H1 (cell line): ENCODE measurements at regions not wholly inside any gene's neighbourhood (a gene's known extent, or its start where the extent isn't known, plus 50 kb on each side); places are given as distances from the start of the nearest gene placed in this dataset.

Source experiments
- CTCF ChIA-PET: fragments of 300-600 bp; sonication (Branson Sonifier 250); formaldehyde crosslinking; loops from one replicate; lab custom pipeline; 2021; ENCODE audit not compliant: partially characterized antibody; lab: Charles Lee
- POLR2A ChIA-PET: fragments of 300-600 bp; sonication (Branson Sonifier 250); formaldehyde crosslinking; loops from one replicate; lab custom pipeline; 2021; ENCODE audit warnings: inconsistent platforms; ENCODE audit not compliant: partially characterized antibody; lab: Charles Lee
- DNase-seq, 2 experiments: peaks; one replicate each; pipeline versions ENCODE4 v3.0.0 to v3.0.0-alpha.2; 2010 to 2022; ENCODE audit warnings: low spot score in 2 of 2, low read depth in 1 of 2, mixed read lengths in 1 of 2
- FAIRE-seq: peaks from 2 replicates; lab custom pipeline; 2011; peaks lifted over from hg19 to GRCh38; lab: Jason Lieb, UNC
- H2AFZ ChIP-seq: 2 replicates; pipeline ENCODE4 v1.8.1; 2012; ENCODE audit warnings: low read length, inconsistent platforms
- H2AK5ac ChIP-seq: 2 replicates; pipeline ENCODE4 v1.6.1; 2013; ENCODE audit warnings: low read depth, low read length
- H2BK120ac ChIP-seq: replicated peaks from 2 replicates; pipeline ENCODE3; 2013; ENCODE audit warnings: low read depth, low read length, inconsistent platforms
- H2BK12ac ChIP-seq: 2 replicates; pipeline ENCODE4 v1.6.1; 2013; ENCODE audit warnings: low read depth, low read length
- H2BK15ac ChIP-seq: 2 replicates; pipeline ENCODE4 v1.6.1; 2013; ENCODE audit warnings: low read length
- H2BK20ac ChIP-seq: 2 replicates; pipeline ENCODE4 v1.6.1; 2013; ENCODE audit warnings: low read length
- H2BK5ac ChIP-seq: 2 replicates; pipeline ENCODE4 v1.6.1; 2013; ENCODE audit warnings: low read depth, low read length
- H3K14ac ChIP-seq: 2 replicates; pipeline ENCODE4 v1.6.1; 2013; ENCODE audit warnings: inconsistent platforms; ENCODE audit not compliant: insufficient read length
- H3K18ac ChIP-seq: 2 replicates; pipeline ENCODE4 v1.6.1; 2013; ENCODE audit warnings: low read length; ENCODE audit errors: extremely low read depth
- H3K23ac ChIP-seq: 2 replicates; pipeline ENCODE4 v1.6.1; 2013; ENCODE audit warnings: inconsistent platforms; ENCODE audit not compliant: insufficient read length
- H3K23me2 ChIP-seq: 2 replicates; pipeline ENCODE4 v1.6.1; 2013; ENCODE audit warnings: low read depth, low read length
- H3K27ac ChIP-seq: 2 replicates; pipeline ENCODE4 v1.6.1; 2011; ENCODE audit warnings: low read depth, low read length, inconsistent platforms
- H3K27me3 ChIP-seq, 4 experiments: replicated peaks in 1 of 4; 1 replicate in 1 of 4; 2 replicates in 3 of 4; pipeline versions ENCODE4 v1.6.1 to v1.8.1; 2011 to 2013; ENCODE audit warnings: low read length in 3 of 4, mild to moderate bottlenecking in 3 of 4, inconsistent platforms in 2 of 4, mixed read lengths in 2 of 4, moderate library complexity in 1 of 4; ENCODE audit not compliant: control insufficient read depth in 3 of 4, insufficient read depth in 3 of 4; ENCODE audit errors: extremely low read depth in 1 of 4
- H3K36me3 ChIP-seq, 4 experiments: 2 replicates each; pipeline versions ENCODE4 v1.6.1 to v1.8.1; 2011 to 2013; ENCODE audit warnings: mild to moderate bottlenecking in 4 of 4, low read length in 3 of 4, moderate library complexity in 2 of 4, control low read depth in 1 of 4, inconsistent platforms in 1 of 4; ENCODE audit not compliant: insufficient read depth in 4 of 4, control insufficient read depth in 2 of 4
- H3K4ac ChIP-seq: replicated peaks from 2 replicates; pipeline ENCODE3; 2013; ENCODE audit warnings: low read length, low read depth, mixed read lengths, inconsistent platforms; ENCODE audit not compliant: insufficient read length
- H3K4me1 ChIP-seq, 4 experiments: replicated peaks in 1 of 4; 1 replicate in 1 of 4; 2 replicates in 3 of 4; pipeline versions ENCODE4 v1.6.1 to v1.8.1; 2011 to 2013; ENCODE audit warnings: low read length in 3 of 4, inconsistent platforms in 2 of 4, mixed read lengths in 1 of 4; ENCODE audit not compliant: insufficient read depth in 4 of 4, control insufficient read depth in 3 of 4
- H3K4me2 ChIP-seq, 2 experiments: 2 replicates each; pipeline versions ENCODE4 v1.6.1 to v1.8.1; 2011 to 2013; ENCODE audit warnings: low read depth in 2 of 2, low read length in 2 of 2, control low read depth in 1 of 2, inconsistent platforms in 1 of 2, mild to moderate bottlenecking in 1 of 2; ENCODE audit not compliant: insufficient read depth in 1 of 2
- H3K4me3 ChIP-seq, 4 experiments: fragments of 200-600, 300-600 bp in 1 of 4; sonication (generic), shearing (Covaris generic), sonication (Bioruptor Twin) in 1 of 4; 2 replicates each; pipeline versions ENCODE4 v1.5.1 to v1.8.1; 2011 to 2016; ENCODE audit warnings: low read length in 4 of 4, low read depth in 3 of 4, control low read depth in 2 of 4, inconsistent platforms in 2 of 4, mild to moderate bottlenecking in 2 of 4, mixed read lengths in 1 of 4, moderate library complexity in 1 of 4; ENCODE audit not compliant: insufficient read depth in 2 of 4; ENCODE audit errors: extremely low read depth in 1 of 4
- H3K56ac ChIP-seq: replicated peaks from 2 replicates; pipeline ENCODE3; 2013; ENCODE audit warnings: low read depth, mild to moderate bottlenecking, mixed read lengths, low read length, inconsistent platforms; ENCODE audit not compliant: insufficient read length
- H3K79me1 ChIP-seq: 2 replicates; pipeline ENCODE4 v1.6.1; 2013; ENCODE audit warnings: low read depth, low read length, control low read depth
- H3K79me2 ChIP-seq, 2 experiments: 2 replicates each; pipeline versions ENCODE4 v1.6.1 to v1.8.1; 2012 to 2013; ENCODE audit warnings: low read length in 2 of 2, mild to moderate bottlenecking in 2 of 2, inconsistent platforms in 1 of 2; ENCODE audit not compliant: insufficient read depth in 2 of 2, control insufficient read depth in 1 of 2
- H3K9ac ChIP-seq, 4 experiments: replicated peaks in 1 of 4; 1 replicate in 1 of 4; 2 replicates in 3 of 4; pipeline versions ENCODE4 v1.6.1 to v1.8.1; 2011 to 2013; ENCODE audit warnings: low read depth in 3 of 4, low read length in 3 of 4, control low read depth in 2 of 4, mild to moderate bottlenecking in 2 of 4, moderate library complexity in 2 of 4, inconsistent platforms in 1 of 4; ENCODE audit errors: extremely low read depth in 1 of 4
- H3K9me3 ChIP-seq, 2 experiments: 2 replicates each; pipeline versions ENCODE4 v1.6.1 to v1.8.1; 2012 to 2013; ENCODE audit warnings: mild to moderate bottlenecking in 2 of 2, moderate library complexity in 2 of 2, control low read depth in 1 of 2, inconsistent platforms in 1 of 2, low read depth in 1 of 2, low read length in 1 of 2, mixed read lengths in 1 of 2; ENCODE audit not compliant: insufficient read depth in 2 of 2
- H4K20me1 ChIP-seq, 2 experiments: replicated peaks in 1 of 2; 2 replicates each; pipeline versions ENCODE3 to v1.8.1; 2011 to 2013; ENCODE audit warnings: inconsistent platforms in 2 of 2, low read length in 2 of 2, mild to moderate bottlenecking in 1 of 2; ENCODE audit not compliant: insufficient read depth in 2 of 2, control insufficient read depth in 1 of 2
- H4K5ac ChIP-seq: 2 replicates; pipeline ENCODE4 v1.6.1; 2013; ENCODE audit warnings: low read length, low read depth, mixed read lengths, inconsistent platforms; ENCODE audit not compliant: insufficient read length
- H4K8ac ChIP-seq: 2 replicates; pipeline ENCODE4 v1.8.0; 2013; ENCODE audit warnings: mild to moderate bottlenecking, moderate library complexity, low read length, inconsistent platforms; ENCODE audit not compliant: insufficient read depth; ENCODE audit errors: extremely low read depth
- H4K91ac ChIP-seq: replicated peaks from 2 replicates; pipeline ENCODE3; 2013; ENCODE audit warnings: low read length, mixed read lengths, inconsistent platforms; ENCODE audit not compliant: insufficient read length
- ATF2 ChIP-seq: IDR thresholded peaks from 2 replicates; pipeline ENCODE4 v1.6.1; 2012; ENCODE audit warnings: low read length, inconsistent platforms
- TAF1 ChIP-seq: IDR thresholded peaks from 2 replicates; pipeline ENCODE4 v1.6.1; 2011; ENCODE audit warnings: mild to moderate bottlenecking, low read depth, low read length
- WGBS, 2 experiments: shearing (Covaris generic) in 1 of 2; methylation state at CpG; one replicate each; pipeline versions ENCODE4 v1.1.6 to v1.1.7; 2013 to 2015; ENCODE audit warnings: low lambda C conversion rate in 2 of 2, mixed read lengths in 2 of 2, inconsistent platforms in 1 of 2, low coverage in 1 of 2, missing lambda C conversion rate in 1 of 2; ENCODE audit not compliant: insufficient replicate concordance in 2 of 2, insufficient coverage in 1 of 2, insufficient read length in 1 of 2; ENCODE audit errors: extremely low coverage in 1 of 2, missing lambda C conversion rate in 1 of 2; 5-methylcytosine and 5-hydroxymethylcytosine counted together

- Histone ChIP-seq H3K56ac (no peak overlapping the region), H2BK5ac (no peak overlapping the region), H3K4me2 (no peak overlapping the region), H3K27ac (no peak overlapping the region), H4K20me1 (no peaks in the 10 kb centered on the region), H3K23me2 (no peaks in the 10 kb centered on the region), H3K27me3 (no peaks in the 10 kb centered on the region), H3K4me1 (no peaks in the 10 kb centered on the region), H2BK120ac (no peak overlapping the region), H2AK5ac (no peak overlapping the region), H3K14ac (no peak overlapping the region), H2BK15ac (no peak overlapping the region), H2BK12ac (no peak overlapping the region), H4K5ac (no peak overlapping the region), H3K9ac (no peak overlapping the region), H3K9me3 (no peaks in the 10 kb centered on the region), H2BK20ac (no peak overlapping the region), H4K8ac (no peak overlapping the region), H3K18ac (no peak overlapping the region), H3K23ac (no peak overlapping the region), H3K36me3 (no peaks in the 10 kb centered on the region), H2AFZ (no peak overlapping the region), H3K79me1 (no peaks in the 10 kb centered on the region), H3K79me2 (no peaks in the 10 kb centered on the region), H4K91ac (no peak overlapping the region), H3K4ac (no peak overlapping the region), H3K4me3 (no peak overlapping the region)
- 89% methylated on average over 1 of the region's 1 CpG; no CpG with 5 or more reads in 1 of the 2 experiments for WGBS, 2 experiments
- POLR2A ChIA-PET: no interaction called here
- no peak for DNase-seq
- no peak for FAIRE-seq
- TF ChIP-seq TAF1 (no peak), ATF2 (no peak)
- CTCF ChIA-PET: interaction anchor here (1.0 to 1.2 kb wide), 2 partner anchors 10 to 23 kb away, joined by 3 read pairs; no protein-coding TSS in a partner anchor
Measured at GRCh38 chr16:76941113-76941512, 249.9 kb upstream of the MON1B start.
